Neural progenitor cell (in vitro differentiated cells): ENCODE measurements at regions not wholly inside any gene's neighbourhood (a gene's known extent, or its start where the extent isn't known, plus 50 kb on each side); places are given as distances from the start of the nearest gene placed in this dataset.
A peak's percentile ranks its signal among the peaks of the same experiment; 100 is the strongest.

Experiments
- DNase-seq: peaks from one replicate; pipeline ENCODE4 v3.0.0-alpha.2; 2016; ENCODE audit warnings: low spot score
- H2AFZ ChIP-seq: fragments of 200-600 bp; sonication (generic); replicated peaks from 2 replicates; pipeline ENCODE4 v1.6.1; 2016; ENCODE audit warnings: antibody characterized with exemption
- H3F3A ChIP-seq: fragments of 200-600 bp; sonication (generic); 2 replicates; pipeline ENCODE4 v1.6.1; 2016; ENCODE audit warnings: antibody characterized with exemption, low read depth
- H3K27ac ChIP-seq: fragments of 200-600 bp; sonication (generic); 2 replicates; pipeline ENCODE4 v1.5.1; 2016; ENCODE audit warnings: mild to moderate bottlenecking
- H3K27me3 ChIP-seq: fragments of 200-600 bp; sonication (generic); 2 replicates; pipeline ENCODE4 v1.6.1; 2016; ENCODE audit warnings: mild to moderate bottlenecking, moderate library complexity
- H3K36me3 ChIP-seq: fragments of 200-600 bp; sonication (generic); 2 replicates; pipeline ENCODE4 v1.5.1; 2016
- H3K4me1 ChIP-seq: fragments of 200-600 bp; sonication (generic); 2 replicates; pipeline ENCODE4 v1.6.1; 2016; ENCODE audit warnings: mixed run types
- H3K4me2 ChIP-seq: fragments of 200-600 bp; sonication (generic); 2 replicates; pipeline ENCODE4 v1.6.1; 2016
- H3K4me3 ChIP-seq: fragments of 200-600 bp; sonication (generic); 2 replicates; pipeline ENCODE4 v1.5.1; 2016
- H3K79me2 ChIP-seq: fragments of 200-600 bp; sonication (generic); 2 replicates; pipeline ENCODE4 v1.6.1; 2016; ENCODE audit warnings: low read depth
- H3K9ac ChIP-seq: fragments of 200-600 bp; sonication (generic); 2 replicates; pipeline ENCODE4 v1.6.1; 2016
- H3K9me3 ChIP-seq: fragments of 200-600 bp; sonication (generic); 2 replicates; pipeline ENCODE4 v1.5.1; 2016; ENCODE audit warnings: low read depth
- H4K20me1 ChIP-seq: fragments of 200-600 bp; sonication (generic); 2 replicates; pipeline ENCODE4 v1.6.1; 2016; ENCODE audit warnings: low read depth
- H3K27ac Mint-ChIP-seq: 3 replicates; pipeline ENCODE4 v1.8.0; 2021; ENCODE audit warnings: mixed read lengths
- H3K27me3 Mint-ChIP-seq: 2 replicates; pipeline ENCODE4 v1.8.0; 2022; ENCODE audit warnings: low read depth, mild to moderate bottlenecking, inconsistent platforms, moderate library complexity, mixed read lengths; ENCODE audit not compliant: insufficient read depth
- H3K36me3 Mint-ChIP-seq: 3 replicates; pipeline ENCODE4 v1.8.0; 2021; ENCODE audit warnings: mixed read lengths
- H3K4me1 Mint-ChIP-seq: 3 replicates; pipeline ENCODE4 v1.8.0; 2021; ENCODE audit warnings: mixed read lengths
- H3K4me3 Mint-ChIP-seq: 3 replicates; pipeline ENCODE4 v1.8.0; 2021; ENCODE audit warnings: mild to moderate bottlenecking, moderate library complexity, mixed read lengths
- H3K9me3 Mint-ChIP-seq: 3 replicates; pipeline ENCODE4 v1.8.0; 2020; ENCODE audit warnings: mixed read lengths
- CTCF ChIP-seq: fragments of 200-600 bp; sonication (generic); IDR thresholded peaks from 2 replicates; pipeline ENCODE4 v1.5.1; 2017; ENCODE audit warnings: antibody characterized with exemption, mild to moderate bottlenecking
- EZH2 ChIP-seq: fragments of 200-600 bp; sonication (generic); IDR thresholded peaks from 2 replicates; pipeline ENCODE4 v1.6.1; 2017; ENCODE audit warnings: antibody characterized with exemption, mild to moderate bottlenecking, moderate library complexity
- EZH2phosphoT487 ChIP-seq: fragments of 200-600 bp; sonication (generic); IDR thresholded peaks from 2 replicates; pipeline ENCODE4 v1.6.1; 2017; ENCODE audit warnings: antibody characterized with exemption

GRCh38 chr9:129495620-129496472 lies 125.1 kb downstream of the C9orf50 start:
- Histone ChIP-seq H4K20me1 (no peaks in the 10 kb centered on the region), H3K4me1 (peaks cover 46% of the 10 kb centered on the region), H3K27me3 (peaks cover 17% of the 10 kb centered on the region), H3K9ac (no peak overlapping the region), H3K36me3 (no peaks in the 10 kb centered on the region), H3K27ac (no peak overlapping the region), H3K9me3 (no peaks in the 10 kb centered on the region), H2AFZ (no peak overlapping the region), H3K79me2 (no peaks in the 10 kb centered on the region), H3F3A (peaks cover 54% of the 10 kb centered on the region), H3K4me3 (peak overlapping the region; percentile 47), H3K4me2 (peak overlapping the region; percentile 80)
- Mint-ChIP-seq H3K27ac (peak overlapping the region; percentile 99), H3K4me3 (peak overlapping the region; percentile 87), H3K9me3 (no peaks in the 10 kb centered on the region), H3K36me3 (no peaks in the 10 kb centered on the region), H3K27me3 (peaks cover 2% of the 10 kb centered on the region), H3K4me1 (peaks cover 76% of the 10 kb centered on the region)
- TF ChIP-seq EZH2 (peak; percentile 8), CTCF (no peak), EZH2phosphoT487 (no peak)
- peak; percentile 95 for DNase-seq

- peaks cover 50% of the 10 kb centered on the region for H3F3A ChIP-seq
- no peak overlapping the region for H3K27ac ChIP-seq
- peaks cover 26% of the 10 kb centered on the region for H3K27me3 ChIP-seq
- Mint-ChIP-seq H3K4me3 (peak overlapping the region; percentile 38), H3K9me3 (no peaks in the 10 kb centered on the region), H3K4me1 (peaks cover 77% of the 10 kb centered on the region), H3K27me3 (peaks cover 4% of the 10 kb centered on the region), H3K27ac (no peak overlapping the region), H3K36me3 (no peaks in the 10 kb centered on the region)
- H3K9ac ChIP-seq, result no peak overlapping the region
- H3K36me3 ChIP-seq, result no peaks in the 10 kb centered on the region
- no peak overlapping the region for H3K4me3 ChIP-seq
- no peaks in the 10 kb centered on the region for H3K9me3 ChIP-seq
- DNase-seq, result peak; percentile 21
- TF ChIP-seq EZH2phosphoT487 (no peak), EZH2 (no peak), CTCF (no peak)
- no peak overlapping the region for H2AFZ ChIP-seq
- no peaks in the 10 kb centered on the region for H3K79me2 ChIP-seq
- no peak overlapping the region for H3K4me2 ChIP-seq
- H3K4me1 ChIP-seq, result peaks cover 35% of the 10 kb centered on the region
- H4K20me1 ChIP-seq, result no peaks in the 10 kb centered on the region
Measured at GRCh38 chr9:129494113-129494789, 126.7 kb downstream of the C9orf50 start.

- H3K27me3 Mint-ChIP-seq, result peaks cover 4% of the 10 kb centered on the region
- peaks cover 32% of the 10 kb centered on the region for H3K27me3 ChIP-seq
- H3K79me2 ChIP-seq, result no peaks in the 10 kb centered on the region
- peak; percentile 6 for DNase-seq
- H3K4me2 ChIP-seq, result no peak overlapping the region
- no peaks in the 10 kb centered on the region for H3K9me3 ChIP-seq
- peaks cover 52% of the 10 kb centered on the region for H3F3A ChIP-seq
- no peak overlapping the region for H3K9ac ChIP-seq
- peak overlapping the region; percentile 31 for H3K4me3 Mint-ChIP-seq
- no peaks in the 10 kb centered on the region for H3K36me3 ChIP-seq
- peaks cover 79% of the 10 kb centered on the region for H3K4me1 Mint-ChIP-seq
- H3K4me3 ChIP-seq, result no peak overlapping the region
- H3K4me1 ChIP-seq, result peaks cover 39% of the 10 kb centered on the region
- no peaks in the 10 kb centered on the region for H4K20me1 ChIP-seq
- peak overlapping the region; percentile 87 for H3K27ac Mint-ChIP-seq
- H3K36me3 Mint-ChIP-seq, result no peaks in the 10 kb centered on the region
- H2AFZ ChIP-seq, result no peak overlapping the region
- TF ChIP-seq EZH2 (no peak), EZH2phosphoT487 (no peak), CTCF (no peak)
- no peaks in the 10 kb centered on the region for H3K9me3 Mint-ChIP-seq
- H3K27ac ChIP-seq, result no peak overlapping the region
Measured at GRCh38 chr9:129493706-129494047, 127.2 kb downstream of the C9orf50 start.
